Activated gamma-delta T cell (primary cell): ENCODE measurements at regions not wholly inside any gene's neighbourhood (a gene's known extent, or its start where the extent isn't known, plus 50 kb on each side); places are given as distances from the start of the nearest gene placed in this dataset.

Source experiments
- DNase-seq: peaks from one replicate; lab custom pipeline; 2025; lab: John Stamatoyannopoulos, UW

DNA sequence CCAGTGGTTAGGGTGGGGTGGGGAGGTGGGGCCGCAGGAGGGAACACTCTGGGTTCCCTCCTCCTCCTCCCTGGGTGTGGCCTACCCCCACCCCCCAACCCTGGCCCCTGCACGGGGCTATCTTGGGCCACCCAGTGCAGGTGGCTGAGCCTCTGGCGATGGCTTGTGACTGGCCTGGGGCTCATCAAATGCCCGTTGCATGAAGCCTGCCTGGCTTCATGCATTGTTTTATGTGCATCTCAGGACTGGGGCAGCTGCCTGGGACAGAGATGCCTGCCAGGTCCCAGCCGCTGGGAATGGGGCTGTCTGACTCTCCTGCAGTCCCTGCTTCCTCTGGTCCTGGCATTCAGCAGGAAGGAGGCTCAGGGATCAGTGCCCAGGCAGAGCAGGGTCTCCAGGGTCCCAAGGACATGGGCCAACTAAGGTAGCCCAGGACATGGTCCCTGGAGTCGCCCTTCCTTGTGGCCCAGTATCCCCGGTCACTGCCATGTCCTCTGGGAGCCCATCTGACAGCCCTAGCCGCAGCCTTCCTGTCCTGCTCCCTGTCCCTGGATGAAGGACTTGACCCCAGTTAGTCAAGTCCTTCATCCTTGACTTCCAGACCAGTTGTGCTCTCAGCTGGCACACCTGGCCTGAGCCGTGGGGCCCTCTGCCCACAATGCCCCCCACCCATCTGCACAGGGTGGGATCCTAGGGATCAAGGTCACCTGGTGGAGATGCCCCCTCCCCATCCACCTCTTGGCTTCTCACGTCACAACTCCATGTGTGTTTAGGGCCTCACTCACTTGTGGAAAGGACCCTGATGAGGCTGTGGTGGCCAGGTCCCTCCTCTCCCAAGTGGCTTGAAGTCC lies 112.1 kb upstream of the FGF3 start:
- DNase-seq: no peak

GRCh38 chr11:69931994-69932910 lies 113.0 kb upstream of the FGF3 start:
- no peak for DNase-seq

DNA sequence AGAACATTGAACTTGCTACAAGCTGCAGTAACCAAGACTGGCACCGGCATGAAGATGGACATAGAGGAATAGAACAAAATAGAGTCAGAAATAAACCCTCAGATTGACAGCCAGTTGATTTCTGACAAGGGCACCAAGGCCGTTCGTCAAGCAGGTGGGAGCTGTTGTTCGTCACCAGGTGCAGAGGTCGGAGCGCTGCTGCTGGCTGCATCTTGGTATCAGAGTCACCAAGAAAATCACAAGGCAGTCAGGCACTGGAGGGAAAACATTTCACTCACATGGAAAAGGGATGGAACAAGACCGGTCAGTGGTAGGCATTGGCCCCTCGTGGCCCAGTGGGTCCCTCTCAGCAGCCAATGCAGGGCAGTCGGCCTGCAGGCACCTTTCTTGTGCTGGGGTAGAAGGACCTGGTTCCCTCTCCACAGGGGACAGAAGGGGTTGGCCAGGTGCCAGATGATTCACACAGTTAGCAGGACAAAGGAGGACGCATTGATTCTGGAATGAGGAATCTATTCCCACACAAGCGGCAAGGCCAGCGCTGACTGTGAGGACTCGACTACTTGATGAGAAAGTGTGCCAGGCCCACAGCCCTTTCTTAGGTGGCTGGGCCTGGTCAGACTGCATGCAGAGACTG lies 115.8 kb upstream of the FGF3 start:
- DNase-seq: no peak

DNA sequence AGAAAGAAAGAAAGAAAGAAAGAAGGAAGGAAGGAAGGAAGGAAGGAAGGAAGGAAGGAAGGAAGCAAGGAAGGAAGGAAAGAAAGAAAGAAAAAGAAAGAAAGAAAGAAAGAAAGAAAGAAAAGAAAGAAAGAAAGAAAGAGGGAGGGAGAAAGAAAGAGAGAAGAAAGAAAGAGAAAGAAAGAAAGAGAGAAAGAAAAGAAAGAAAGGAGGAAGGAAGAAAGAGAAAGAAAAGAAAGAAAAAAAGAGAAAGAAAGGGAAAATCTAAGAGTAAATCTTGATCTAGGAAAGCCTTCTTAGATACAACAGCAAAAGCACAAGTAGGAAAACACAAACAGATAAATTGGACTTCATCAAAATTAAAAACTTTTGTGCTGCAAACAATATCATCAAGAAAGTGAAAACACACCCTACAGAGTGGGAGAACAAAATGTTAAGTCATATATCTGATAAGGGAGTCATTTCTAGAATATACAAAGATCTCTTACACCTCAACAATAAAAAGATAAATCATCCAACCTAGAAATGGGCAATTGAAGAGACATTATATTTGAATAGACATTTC lies 116.8 kb upstream of the FGF3 start:
- DNase-seq: no peak

- DNase-seq: no peak
Measured at GRCh38 chr11:69936771-69937170, 117.6 kb upstream of the FGF3 start.

- no peak for DNase-seq
Measured at GRCh38 chr11:69938206-69938605, 119.0 kb upstream of the FGF3 start.

- no peak for DNase-seq
Measured at GRCh38 chr11:69939551-69940245, 120.5 kb upstream of the FGF3 start.

GRCh38 chr11:69940246-69940610 lies 121.0 kb upstream of the FGF3 start:
- no peak for DNase-seq

GRCh38 chr11:69941546-69942332 lies 122.5 kb upstream of the FGF3 start:
- DNase-seq: no peak

- no peak for DNase-seq
Measured at GRCh38 chr11:69942333-69942820, 123.2 kb upstream of the FGF3 start.

GRCh38 chr11:69943066-69943465 lies 123.8 kb upstream of the FGF3 start:
- DNase-seq: no peak

GRCh38 chr11:69943506-69943905 lies 124.3 kb upstream of the FGF3 start:
- DNase-seq: no peak

DNA sequence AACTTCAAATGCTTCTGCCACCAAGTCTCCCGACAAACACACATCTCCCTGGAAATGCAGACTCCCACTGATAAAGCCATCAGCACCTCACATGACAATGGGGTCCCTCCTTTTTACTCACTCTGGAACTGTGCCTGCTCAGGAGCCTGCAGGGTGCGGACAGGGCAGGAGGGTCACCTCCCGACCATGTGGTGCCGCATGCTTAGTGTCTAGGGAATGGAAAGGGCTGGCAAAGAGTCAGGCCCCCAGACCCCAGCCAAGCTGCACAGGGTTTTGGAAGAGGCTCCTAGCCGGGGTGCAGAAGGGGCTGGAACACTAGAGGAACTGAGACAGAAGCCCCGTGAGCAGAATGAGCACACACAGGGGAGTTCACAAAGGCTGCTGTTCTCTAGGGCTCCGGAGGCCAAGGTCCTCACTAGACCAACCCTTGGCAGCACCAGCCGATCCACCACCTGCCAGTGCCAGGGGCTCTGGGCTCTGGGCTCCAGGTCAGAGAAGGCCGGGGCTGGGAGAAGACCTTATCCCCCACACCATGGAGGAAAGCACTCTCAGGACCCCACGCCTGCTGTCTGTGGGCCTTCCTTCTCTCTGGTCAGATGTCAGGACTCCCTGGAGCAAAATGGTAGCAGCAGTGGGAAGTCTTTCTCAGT lies 125.1 kb upstream of the FGF3 start:
- DNase-seq: no peak

- no peak for DNase-seq
Measured at GRCh38 chr11:69945157-69945556, 125.9 kb upstream of the FGF3 start.

DNA sequence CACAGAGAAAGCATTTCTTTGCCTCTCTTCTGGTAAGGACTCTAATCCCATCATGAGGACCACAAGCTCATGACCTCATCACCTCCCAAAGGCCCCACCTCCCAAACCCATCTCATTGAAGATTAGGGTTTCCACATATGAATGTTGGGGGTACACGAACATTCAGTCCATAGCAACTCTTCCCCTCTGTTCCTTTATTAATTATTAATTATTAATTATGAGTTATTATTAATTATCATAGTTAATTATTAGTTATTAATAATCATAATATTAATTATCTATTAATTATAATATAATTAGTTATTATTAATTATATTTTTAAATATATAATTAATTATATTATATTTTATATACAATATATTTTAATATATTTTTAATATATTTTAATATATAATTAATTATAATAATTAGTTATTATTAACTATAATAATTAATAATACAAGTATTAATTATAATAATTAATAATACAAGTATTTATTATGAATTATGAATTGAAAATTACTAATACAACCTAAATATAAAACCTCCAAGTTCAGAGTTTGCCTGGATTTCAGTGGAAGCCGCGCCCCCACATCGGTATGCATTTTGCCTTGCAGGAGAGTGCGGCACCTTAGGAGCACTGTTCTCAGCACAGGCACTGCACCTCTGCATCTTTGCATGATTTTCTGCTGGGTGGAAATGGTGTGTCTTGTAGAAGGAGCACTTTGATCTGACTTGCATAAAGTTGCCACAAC lies 128.0 kb upstream of the FGF3 start:
- DNase-seq: no peak

- DNase-seq: no peak
Measured at GRCh38 chr11:69947793-69948255, 128.6 kb upstream of the FGF3 start.

DNA sequence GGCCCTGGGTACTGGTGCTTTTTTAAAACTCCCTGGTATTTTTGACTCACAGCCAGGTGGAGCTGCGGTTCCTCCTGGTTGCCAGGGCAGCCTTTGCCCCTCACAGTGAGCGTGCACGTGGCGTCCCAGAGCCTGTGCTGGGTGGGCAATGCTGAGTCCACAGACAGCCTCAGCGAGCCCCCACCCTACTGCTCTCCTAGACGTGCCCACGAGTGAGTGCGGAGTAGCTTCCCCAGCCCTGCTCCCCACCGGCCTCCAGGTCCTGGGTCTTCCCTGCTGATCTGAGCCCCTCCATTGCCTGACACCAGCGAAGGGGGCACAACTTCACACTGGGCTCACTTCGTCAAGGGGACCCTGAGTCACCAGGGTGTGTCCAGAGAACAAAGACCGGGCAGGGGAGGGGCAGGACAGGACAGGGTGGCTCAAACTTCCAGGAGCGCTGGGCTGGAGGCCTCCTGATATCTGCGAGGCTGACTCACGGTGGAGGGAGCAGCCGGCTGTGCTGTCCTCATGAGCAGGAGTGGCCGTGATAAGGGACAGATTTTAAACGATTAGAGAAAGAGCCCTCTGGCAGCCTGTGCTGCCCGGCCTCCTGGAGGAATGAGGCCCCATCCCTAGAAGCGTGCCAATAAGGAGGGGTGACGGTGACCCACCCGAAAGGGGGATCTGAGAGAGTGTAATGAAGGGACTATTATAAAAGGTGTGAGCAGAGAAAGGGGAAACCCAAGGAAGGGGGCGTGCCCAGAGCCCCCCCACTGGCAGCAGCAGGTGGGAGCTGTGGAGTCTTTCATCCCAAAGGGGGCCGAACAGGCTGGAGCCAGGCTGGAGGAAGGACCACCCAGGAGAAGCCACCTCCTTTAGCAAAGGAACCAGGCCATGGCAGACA lies 129.3 kb upstream of the FGF3 start:
- no peak for DNase-seq

GRCh38 chr11:69949327-69949726 lies 128.8 kb upstream of the ANO1 start:
- no peak for DNase-seq
